OCI-LY7 (cell line): ENCODE measurements at regions not wholly inside any gene's neighbourhood (a gene's known extent, or its start where the extent isn't known, plus 50 kb on each side); places are given as distances from the start of the nearest gene placed in this dataset.

Source experiments
- BruUV-seq: library from RNA; stranded (reverse); fragments of 400-500 nt; replicated peaks from 2 replicates; lab custom pipeline; 2021; lab: Mats Ljungman, UMichigan
- CTCF ChIA-PET: fragments of 300-600 bp; sonication (Branson Sonifier 250); formaldehyde crosslinking; loops from one replicate; lab custom pipeline; 2022; ENCODE audit warnings: antibody characterized with exemption; ENCODE audit not compliant: unreplicated experiment; lab: Charles Lee
- POLR2A ChIA-PET: fragments of 300-600 bp; sonication (Branson Sonifier 250); formaldehyde crosslinking; loops from one replicate; lab custom pipeline; 2022; ENCODE audit warnings: antibody characterized with exemption; lab: Charles Lee
- DNase-seq: peaks from one replicate; pipeline ENCODE4 v3.0.0-alpha.2; 2015; ENCODE audit warnings: low spot score
- H2AFZ ChIP-seq: fragments of 200-600 bp; sonication (generic), shearing (Covaris generic); 2 replicates; pipeline ENCODE4 v1.6.1; 2014; ENCODE audit warnings: mild to moderate bottlenecking, antibody characterized with exemption, low read length, moderate library complexity
- H3K27ac ChIP-seq: fragments of 200-600 bp; sonication (generic); 2 replicates; pipeline ENCODE4 v1.5.1; 2014; ENCODE audit warnings: mixed run types, low read depth, mild to moderate bottlenecking, moderate library complexity, low read length, inconsistent platforms; ENCODE audit not compliant: poor library complexity, severe bottlenecking
- H3K36me3 ChIP-seq: fragments of 200-600 bp; sonication (generic); 2 replicates; pipeline ENCODE4 v1.6.1; 2014; ENCODE audit warnings: mild to moderate bottlenecking, antibody characterized with exemption, low read length, moderate library complexity, mixed read lengths; ENCODE audit not compliant: insufficient read depth
- H3K4me1 ChIP-seq: fragments of 200-600 bp; sonication (generic); 2 replicates; pipeline ENCODE4 v1.5.1; 2014; ENCODE audit warnings: mild to moderate bottlenecking, low read length; ENCODE audit not compliant: insufficient read depth, poor library complexity, severe bottlenecking
- H3K4me2 ChIP-seq: fragments of 200-600 bp; sonication (generic); 2 replicates; pipeline ENCODE4 v1.6.1; 2014; ENCODE audit warnings: mild to moderate bottlenecking, low read length
- H3K4me3 ChIP-seq: fragments of 200-600 bp; sonication (generic); 2 replicates; pipeline ENCODE4 v1.5.1; 2014; ENCODE audit warnings: mild to moderate bottlenecking, low read depth, low read length; ENCODE audit not compliant: poor library complexity, severe bottlenecking
- H3K79me2 ChIP-seq: fragments of 200-600 bp; sonication (generic); 2 replicates; pipeline ENCODE4 v1.6.1; 2016; ENCODE audit warnings: low read depth, mild to moderate bottlenecking, low read length, moderate library complexity, mixed read lengths; ENCODE audit not compliant: insufficient read depth
- H3K9me2 ChIP-seq: fragments of 200-600 bp; sonication (generic); 2 replicates; pipeline ENCODE4 v1.6.1; 2016; ENCODE audit warnings: mild to moderate bottlenecking, low read length, mixed read lengths; ENCODE audit not compliant: insufficient read depth
- H3K9me3 ChIP-seq: fragments of 200-600 bp; sonication (generic); 2 replicates; pipeline ENCODE4 v1.6.1; 2014; ENCODE audit warnings: mild to moderate bottlenecking, mixed run types, low read length, mixed read lengths
- H4K20me1 ChIP-seq: fragments of 200-600 bp; sonication (generic); 2 replicates; pipeline ENCODE4 v1.6.1; 2014; ENCODE audit warnings: mild to moderate bottlenecking, antibody characterized with exemption, low read length, moderate library complexity, mixed read lengths; ENCODE audit not compliant: insufficient read depth
- CTCF ChIP-seq: fragments of 200-600 bp; sonication (generic); conservative IDR thresholded peaks from 2 replicates; pipeline ENCODE4 v1.5.1; 2014; ENCODE audit warnings: mild to moderate bottlenecking, antibody characterized with exemption, low read length, moderate library complexity, mixed read lengths
- EZH2phosphoT487 ChIP-seq: fragments of 200-600 bp; sonication (generic); IDR thresholded peaks from 2 replicates; pipeline ENCODE4 v1.6.1; 2018; ENCODE audit warnings: low read depth, borderline replicate concordance, mild to moderate bottlenecking, mixed run types, antibody characterized with exemption, low read length, moderate library complexity, mixed read lengths
- intact Hi-C: fragments of 100-400 bp; cut with micrococcal nuclease; formaldehyde crosslinking; loops from one replicate; pipeline ENCODE4 v1.10.0; 2022; ENCODE audit not compliant: unreplicated experiment

GRCh38 chr12:18160901-18161300 lies 70.9 kb upstream of the RERGL start:
- H2AFZ ChIP-seq, result no peak overlapping the region
- H3K4me2 ChIP-seq, result no peak overlapping the region
- H3K4me3 ChIP-seq, result no peak overlapping the region
- no peak for TF ChIP-seq CTCF
- no peak for TF ChIP-seq EZH2phosphoT487
- no peaks in the 10 kb centered on the region for H3K36me3 ChIP-seq
- H3K4me1 ChIP-seq, result no peaks in the 10 kb centered on the region
- ChIA-PET CTCF (no interaction called here), POLR2A (interaction anchor here (0.9 kb wide), 1 partner anchor 62 kb away, joined by 3 read pairs; no protein-coding TSS in a partner anchor)
- H3K9me2 ChIP-seq, result no peaks in the 10 kb centered on the region
- no peaks in the 10 kb centered on the region for H4K20me1 ChIP-seq
- BruUV-seq, result no TSS peak
- intact Hi-C loops, result no loop called here
- H3K79me2 ChIP-seq, result no peaks in the 10 kb centered on the region
- peaks cover 11% of the 10 kb centered on the region; the same call in 1 of the 2 replicates for H3K9me3 ChIP-seq
- H3K27ac ChIP-seq, result no peak overlapping the region
- DNase-seq, result no peak

GRCh38 chr12:18158774-18159557 lies 69.0 kb upstream of the RERGL start:
- POLR2A ChIA-PET, result interaction anchor here (0.8 kb wide), 1 partner anchor 15 kb away, joined by 3 read pairs; no protein-coding TSS in a partner anchor
- H3K4me3 ChIP-seq, result no peak overlapping the region
- DNase-seq, result peak; percentile 65
- no peaks in the 10 kb centered on the region for H3K36me3 ChIP-seq
- no peaks in the 10 kb centered on the region for H3K4me1 ChIP-seq
- H3K79me2 ChIP-seq, result no peaks in the 10 kb centered on the region
- CTCF ChIA-PET, result interaction anchor here (0.8 kb wide), 1 partner anchor 8 kb away, joined by 3 read pairs; no protein-coding TSS in a partner anchor
- no TSS peak for BruUV-seq
- peaks cover 11% of the 10 kb centered on the region; the same call in 1 of the 2 replicates for H3K9me3 ChIP-seq
- H3K27ac ChIP-seq, result no peak overlapping the region
- H2AFZ ChIP-seq, result no peak overlapping the region
- TF ChIP-seq EZH2phosphoT487 (no peak), CTCF (peak; percentile 95)
- intact Hi-C loops, result no loop called here
- no peak overlapping the region for H3K4me2 ChIP-seq
- no peaks in the 10 kb centered on the region for H3K9me2 ChIP-seq
- H4K20me1 ChIP-seq, result no peaks in the 10 kb centered on the region

- POLR2A ChIA-PET, result interaction anchor here (1.1 to 1.2 kb wide), 2 partner anchors 9 to 12 kb away, joined by 3 read pairs; no protein-coding TSS in a partner anchor
- no peak for DNase-seq
- Histone ChIP-seq H3K36me3 (no peaks in the 10 kb centered on the region), H3K4me2 (no peak overlapping the region), H4K20me1 (no peaks in the 10 kb centered on the region), H3K27ac (no peak overlapping the region), H3K79me2 (no peaks in the 10 kb centered on the region), H3K9me2 (no peaks in the 10 kb centered on the region), H2AFZ (no peak overlapping the region), H3K4me1 (no peaks in the 10 kb centered on the region), H3K4me3 (no peak overlapping the region), H3K9me3 (peaks cover 11% of the 10 kb centered on the region; the same call in 1 of the 2 replicates)
- TF ChIP-seq EZH2phosphoT487 (no peak), CTCF (no peak)
- CTCF ChIA-PET, result no interaction called here
- intact Hi-C loops, result no loop called here
- no TSS peak for BruUV-seq
Observed at GRCh38 chr12:18153826-18154225, 63.8 kb upstream of the RERGL start.
